DND-41 (cell line): ENCODE measurements at regions not wholly inside any gene's neighbourhood (a gene's known extent, or its start where the extent isn't known, plus 50 kb on each side); places are given as distances from the start of the nearest gene placed in this dataset.

ENCODE experiments used
- CTCF ChIP-seq: IDR thresholded peaks from 2 replicates; pipeline ENCODE4 v1.5.1; 2012; ENCODE audit warnings: borderline replicate concordance, low read length, moderate library complexity, mild to moderate bottlenecking; ENCODE audit not compliant: poor library complexity, severe bottlenecking; ENCODE audit errors: extremely low read depth
- EZH2 ChIP-seq: IDR thresholded peaks from 3 replicates; pipeline ENCODE4 v1.6.1; 2012; ENCODE audit warnings: borderline replicate concordance, low read depth, mild to moderate bottlenecking, moderate library complexity, low read length, inconsistent platforms; ENCODE audit not compliant: severe bottlenecking

GRCh38 chr5:123997462-123998215, 485.7 kb downstream of the CSNK1G3 start:
- TF ChIP-seq EZH2: no peak
- TF ChIP-seq CTCF: no peak
